Activated CD4-positive, alpha-beta memory T cell treated with anti-CD3 and anti-CD28 coated beads, Interleukin-2, amount 10 ng/mL, durations not matched to agents 7 days and 5 days (primary cell): ENCODE measurements at regions not wholly inside any gene's neighbourhood (a gene's known extent, or its start where the extent isn't known, plus 50 kb on each side); places are given as distances from the start of the nearest gene placed in this dataset.

ENCODE experiments used
- CTCF ChIA-PET: fragments of 350-600 bp; sonication (Branson Sonifier 250); formaldehyde crosslinking; loops from one replicate; lab custom pipeline; 2021; ENCODE audit warnings: antibody characterized with exemption, inconsistent platforms; lab: Charles Lee
- POLR2A ChIA-PET: fragments of 350-600 bp; sonication (Branson Sonifier 250); formaldehyde crosslinking; loops from one replicate; lab custom pipeline; 2021; ENCODE audit warnings: antibody characterized with exemption; lab: Charles Lee
- DNase-seq: peaks from one replicate; pipeline ENCODE4 v3.0.0-alpha.2; 2020
- H3K27ac Mint-ChIP-seq: one replicate; pipeline ENCODE4 v1.8.0; 2021; ENCODE audit warnings: mild to moderate bottlenecking, mixed read lengths
- H3K27me3 Mint-ChIP-seq: one replicate; pipeline ENCODE4 v1.8.0; 2021; ENCODE audit warnings: mixed read lengths
- H3K36me3 Mint-ChIP-seq: one replicate; pipeline ENCODE4 v1.8.0; 2021; ENCODE audit warnings: low read depth, mixed read lengths
- H3K4me1 Mint-ChIP-seq: one replicate; pipeline ENCODE4 v1.8.0; 2021; ENCODE audit warnings: mixed read lengths
- H3K4me3 Mint-ChIP-seq: one replicate; pipeline ENCODE4 v1.8.0; 2021; ENCODE audit warnings: mild to moderate bottlenecking, mixed read lengths
- H3K9me3 Mint-ChIP-seq: one replicate; pipeline ENCODE4 v1.8.0; 2021; ENCODE audit warnings: mixed read lengths

DNA sequence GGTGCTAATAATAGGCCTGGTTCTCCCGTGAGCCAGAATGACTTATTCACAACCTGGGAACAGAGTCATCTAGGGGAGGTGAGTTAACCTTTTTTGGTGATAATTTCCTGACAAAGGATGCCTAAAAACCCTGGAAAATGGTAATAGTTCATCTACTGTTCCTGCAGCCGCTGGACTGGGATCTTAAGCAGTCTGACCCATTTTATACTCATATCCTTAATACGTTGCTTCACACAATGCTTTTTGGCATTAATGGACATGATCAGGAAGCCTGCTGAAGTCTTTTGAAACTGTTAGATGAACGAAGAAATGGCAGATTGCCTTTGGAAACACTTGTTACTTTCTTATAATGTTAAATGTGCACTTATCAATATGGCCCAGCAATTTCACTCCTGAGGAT is 81.9 kb upstream of the BMP2 start:
- H3K9me3 Mint-ChIP-seq, result peaks cover 13% of the 10 kb centered on the region
- no peaks in the 10 kb centered on the region for H3K27me3 Mint-ChIP-seq
- H3K27ac Mint-ChIP-seq, result no peak overlapping the region
- H3K36me3 Mint-ChIP-seq, result no peaks in the 10 kb centered on the region
- POLR2A ChIA-PET, result no interaction called here
- no peak overlapping the region for H3K4me3 Mint-ChIP-seq
- CTCF ChIA-PET, result no interaction called here
- H3K4me1 Mint-ChIP-seq, result no peaks in the 10 kb centered on the region
- DNase-seq, result no peak

DNA sequence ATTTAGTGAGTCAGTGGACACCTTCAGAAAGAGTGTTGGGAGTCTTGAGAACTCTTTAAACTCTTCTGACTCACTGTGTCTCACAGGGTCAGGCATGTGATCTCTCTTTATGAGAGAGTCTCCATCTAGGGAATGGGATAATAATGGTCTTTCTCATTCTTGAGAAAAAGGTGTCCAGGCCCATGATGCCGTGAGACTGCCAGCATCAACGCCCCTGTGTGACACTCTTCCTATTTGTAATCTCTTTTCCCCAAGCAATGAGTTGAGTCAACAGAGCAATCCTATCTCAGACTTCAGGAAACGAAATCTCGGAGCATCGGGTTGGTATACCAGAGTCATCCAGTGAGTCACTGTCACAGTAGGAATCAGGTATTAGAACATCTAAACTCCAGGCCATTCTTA is 82.3 kb upstream of the BMP2 start:
- Mint-ChIP-seq H3K4me1 (no peaks in the 10 kb centered on the region), H3K4me3 (no peak overlapping the region), H3K36me3 (no peaks in the 10 kb centered on the region), H3K27ac (no peak overlapping the region), H3K9me3 (peaks cover 13% of the 10 kb centered on the region), H3K27me3 (no peaks in the 10 kb centered on the region)
- DNase-seq, result no peak
- POLR2A ChIA-PET, result no interaction called here
- CTCF ChIA-PET, result no interaction called here

DNA sequence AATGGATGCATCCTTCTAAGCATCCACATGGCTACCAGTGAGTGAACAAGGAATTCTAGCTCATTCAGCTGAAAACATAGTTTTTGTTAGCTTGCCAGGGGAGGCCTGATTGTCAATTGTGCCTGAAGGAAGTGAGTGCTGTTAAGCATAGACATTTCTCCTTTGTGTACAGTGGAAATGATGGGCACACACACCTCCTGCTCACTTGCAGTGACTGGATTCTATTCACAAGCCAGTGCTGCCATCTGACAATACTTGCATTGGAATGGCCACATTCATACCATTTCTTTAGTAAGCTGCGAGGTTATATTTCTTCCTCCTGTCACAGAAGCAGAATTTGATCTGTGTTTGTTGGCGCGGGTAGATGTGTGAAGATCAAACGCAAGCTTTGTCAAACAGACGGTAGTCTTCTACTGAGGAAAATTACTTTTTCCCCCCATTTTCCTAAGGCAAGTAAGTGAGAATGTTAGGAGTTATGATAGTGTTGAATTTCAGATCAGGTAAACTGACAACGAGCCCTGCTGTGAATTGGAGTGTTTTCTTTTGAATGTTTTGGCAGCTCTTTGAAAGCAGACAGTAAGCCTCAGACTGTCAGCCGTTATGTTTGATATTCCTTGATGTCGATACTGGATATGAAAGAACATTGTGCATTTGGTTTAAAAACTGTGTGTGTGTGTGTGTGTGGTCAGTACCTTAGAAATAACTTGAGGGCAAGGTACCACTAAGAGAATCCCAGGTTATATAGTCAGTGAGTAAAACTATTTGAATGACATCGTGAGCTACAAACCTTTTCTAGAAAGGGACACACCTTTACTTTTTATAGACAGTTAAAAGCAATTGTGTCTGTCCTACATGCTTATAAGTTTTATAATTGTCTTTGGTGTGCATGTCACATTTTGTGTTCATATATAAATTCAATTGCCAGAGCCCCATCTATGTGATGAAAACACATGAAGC is 84.2 kb upstream of the BMP2 start:
- Mint-ChIP-seq H3K36me3 (no peaks in the 10 kb centered on the region), H3K27ac (no peak overlapping the region), H3K27me3 (no peaks in the 10 kb centered on the region), H3K9me3 (peaks cover 10% of the 10 kb centered on the region), H3K4me1 (no peaks in the 10 kb centered on the region), H3K4me3 (no peak overlapping the region)
- POLR2A ChIA-PET, result no interaction called here
- no peak for DNase-seq
- CTCF ChIA-PET, result no interaction called here

DNA sequence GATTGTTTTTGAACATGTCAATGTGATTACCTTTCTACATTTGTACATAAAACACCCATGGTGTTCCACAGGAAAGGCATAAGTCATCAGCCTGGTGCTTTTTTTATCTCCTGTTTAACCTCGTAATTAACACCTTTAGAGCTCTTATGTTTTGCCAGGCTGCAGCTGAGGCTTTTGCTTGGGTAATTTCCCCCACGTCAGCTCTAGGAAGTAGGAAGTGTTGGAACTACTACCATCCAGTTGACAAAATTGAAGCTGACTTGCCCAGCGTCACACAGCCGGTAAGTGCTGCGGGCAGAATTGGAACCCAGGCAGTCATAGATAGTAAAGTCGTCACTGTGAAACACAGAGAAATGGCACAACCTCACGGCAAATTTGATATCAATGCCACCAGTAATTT is 86.6 kb upstream of the BMP2 start:
- H3K9me3 Mint-ChIP-seq, result peaks cover 10% of the 10 kb centered on the region

DNA sequence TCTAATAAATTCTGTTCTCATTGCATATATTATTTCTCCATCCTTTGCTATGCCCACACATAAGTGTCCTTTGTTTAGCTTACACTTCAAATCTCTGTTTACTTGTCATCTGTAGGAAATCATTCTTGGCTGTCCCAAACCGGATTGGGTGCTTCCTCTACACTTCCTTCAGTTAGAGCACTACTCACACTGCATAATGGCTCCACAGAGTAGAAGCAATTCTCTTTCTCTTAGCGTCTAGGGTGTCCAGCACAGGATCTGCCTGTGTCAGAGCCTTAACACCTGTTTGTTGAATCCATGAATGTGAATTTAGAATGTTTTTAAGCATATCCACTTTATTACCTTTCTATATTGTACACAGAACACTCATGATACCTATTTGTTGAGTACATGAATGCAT is 87.0 kb upstream of the BMP2 start:
- Mint-ChIP-seq H3K27me3 (no peaks in the 10 kb centered on the region), H3K36me3 (no peaks in the 10 kb centered on the region), H3K9me3 (peaks cover 10% of the 10 kb centered on the region), H3K4me1 (no peaks in the 10 kb centered on the region), H3K27ac (no peak overlapping the region), H3K4me3 (no peak overlapping the region)
- DNase-seq, result no peak
- POLR2A ChIA-PET, result no interaction called here
- CTCF ChIA-PET, result no interaction called here

More for the DNA sequence above, 86.6 kb upstream of the BMP2 start:
- Mint-ChIP-seq H3K27ac (no peak overlapping the region), H3K4me3 (no peak overlapping the region), H3K4me1 (no peaks in the 10 kb centered on the region), H3K36me3 (no peaks in the 10 kb centered on the region), H3K27me3 (no peaks in the 10 kb centered on the region)
- DNase-seq, result no peak
- ChIA-PET POLR2A (no interaction called here), CTCF (no interaction called here)

DNA sequence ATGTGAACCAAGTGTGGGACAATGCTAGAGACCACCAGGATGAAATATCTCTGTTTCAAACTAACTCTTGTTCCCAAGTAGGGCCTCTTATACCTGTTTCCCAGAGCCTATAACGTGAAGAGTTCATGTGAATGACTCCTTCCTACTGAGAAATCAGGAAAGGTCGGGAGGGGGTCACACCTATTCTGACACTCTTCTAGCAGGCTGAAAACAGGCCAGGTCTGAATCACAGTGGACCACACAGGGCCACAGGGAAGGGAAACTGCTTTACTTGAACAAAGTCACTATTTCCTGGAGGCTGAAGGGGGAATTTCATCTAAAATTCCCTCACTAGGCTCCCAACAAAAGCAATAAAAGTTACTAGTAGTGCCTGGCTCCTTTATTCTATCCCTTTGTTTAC is 88.4 kb upstream of the BMP2 start:
- DNase-seq, result no peak
- Mint-ChIP-seq H3K9me3 (peaks cover 4% of the 10 kb centered on the region), H3K4me3 (no peak overlapping the region), H3K27me3 (no peaks in the 10 kb centered on the region), H3K36me3 (no peaks in the 10 kb centered on the region), H3K4me1 (no peaks in the 10 kb centered on the region), H3K27ac (no peak overlapping the region)
- CTCF ChIA-PET, result no interaction called here
- POLR2A ChIA-PET, result no interaction called here

DNA sequence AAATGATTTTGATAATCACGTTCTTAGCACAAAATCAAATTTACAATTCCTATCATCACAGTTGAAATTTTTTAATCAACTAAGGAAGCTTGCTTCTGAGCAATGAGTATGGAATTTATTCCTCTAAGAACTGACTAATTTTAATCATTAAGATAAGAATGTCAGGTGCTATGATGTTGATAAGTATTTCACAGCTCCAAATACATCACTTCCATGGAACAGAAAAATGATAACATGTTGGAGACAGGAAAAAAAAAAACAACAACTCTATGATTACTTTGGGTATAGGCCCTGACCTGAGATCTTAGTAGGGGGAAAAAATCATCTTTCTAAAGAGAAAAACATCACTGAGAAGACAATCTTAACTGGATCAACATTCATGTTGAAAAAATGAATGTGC is 89.4 kb upstream of the BMP2 start:
- POLR2A ChIA-PET, result no interaction called here
- no peak overlapping the region for H3K27ac Mint-ChIP-seq
- peaks cover 4% of the 10 kb centered on the region for H3K9me3 Mint-ChIP-seq
- no peak for DNase-seq
- no peaks in the 10 kb centered on the region for H3K27me3 Mint-ChIP-seq
- no peak overlapping the region for H3K4me3 Mint-ChIP-seq
- no peaks in the 10 kb centered on the region for H3K36me3 Mint-ChIP-seq
- CTCF ChIA-PET, result no interaction called here
- no peaks in the 10 kb centered on the region for H3K4me1 Mint-ChIP-seq

DNA sequence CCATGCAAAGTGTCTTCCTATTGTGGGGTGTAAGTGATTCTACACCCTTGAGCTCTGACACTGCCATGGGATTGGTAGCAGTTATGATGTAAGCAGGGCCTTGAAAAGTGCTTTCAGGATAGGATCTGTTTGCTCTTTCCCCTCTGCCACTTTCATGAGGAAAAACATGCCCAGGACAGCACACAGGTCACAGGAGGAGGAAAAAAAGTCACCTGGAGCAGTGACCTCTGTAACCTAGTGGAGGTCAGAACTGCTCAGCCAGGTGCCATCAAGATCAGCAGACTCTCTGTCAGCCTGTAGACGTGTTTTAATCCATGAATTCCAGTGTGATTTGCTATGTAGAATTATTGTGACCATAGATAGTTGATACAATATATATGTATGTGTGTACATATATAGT is 92.7 kb upstream of the BMP2 start:
- Mint-ChIP-seq H3K4me3 (no peak overlapping the region), H3K27me3 (no peaks in the 10 kb centered on the region), H3K9me3 (peaks cover 2% of the 10 kb centered on the region), H3K36me3 (no peaks in the 10 kb centered on the region), H3K27ac (no peak overlapping the region), H3K4me1 (no peaks in the 10 kb centered on the region)
- no peak for DNase-seq
- ChIA-PET CTCF (no interaction called here), POLR2A (no interaction called here)

DNA sequence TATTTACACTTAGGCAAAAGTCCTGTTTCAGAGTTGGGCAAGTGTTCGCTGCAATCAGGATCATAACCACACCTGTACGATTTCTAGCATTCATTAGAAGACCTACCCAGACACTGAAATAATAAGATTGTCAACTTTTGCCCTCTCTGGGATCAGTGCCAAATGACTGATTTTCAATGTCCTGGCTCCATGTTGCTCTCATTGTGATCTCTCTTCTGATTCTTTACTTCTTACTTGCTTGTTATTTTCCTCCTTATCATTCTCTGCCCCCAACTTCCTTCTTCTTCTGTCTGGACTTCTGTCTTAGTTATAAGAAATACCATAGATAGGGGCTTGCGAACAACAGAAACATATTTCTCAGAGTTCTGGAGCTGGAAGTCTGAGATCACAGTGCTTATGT is 94.4 kb upstream of the BMP2 start:
- Mint-ChIP-seq H3K27me3 (no peaks in the 10 kb centered on the region), H3K4me1 (no peaks in the 10 kb centered on the region), H3K4me3 (no peak overlapping the region), H3K9me3 (peaks cover 2% of the 10 kb centered on the region), H3K36me3 (no peaks in the 10 kb centered on the region), H3K27ac (no peak overlapping the region)
- no peak for DNase-seq
- POLR2A ChIA-PET, result no interaction called here
- CTCF ChIA-PET, result no interaction called here

DNA sequence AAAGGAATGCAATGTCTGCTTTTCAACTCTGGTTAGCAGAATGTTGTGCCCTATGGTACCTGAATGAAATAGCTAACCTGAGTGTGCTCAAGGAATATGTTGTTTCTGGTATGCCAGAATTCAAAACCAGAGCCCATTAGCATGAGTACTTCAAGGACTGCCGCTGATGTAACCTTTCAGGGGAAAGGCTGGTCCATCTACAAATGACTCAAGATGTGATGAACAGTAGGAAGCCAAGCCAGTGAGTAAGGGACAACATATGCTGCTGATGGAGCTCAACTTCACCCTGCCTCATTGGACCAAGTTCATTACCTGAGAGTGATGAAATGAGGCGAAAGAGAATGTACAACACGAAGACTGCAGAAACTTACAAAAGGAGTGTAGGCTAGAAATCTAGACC is 95.7 kb upstream of the BMP2 start:
- Mint-ChIP-seq H3K4me1 (no peaks in the 10 kb centered on the region), H3K27ac (no peak overlapping the region), H3K36me3 (no peaks in the 10 kb centered on the region), H3K27me3 (no peaks in the 10 kb centered on the region), H3K9me3 (peaks cover 2% of the 10 kb centered on the region), H3K4me3 (no peak overlapping the region)
- CTCF ChIA-PET, result no interaction called here
- DNase-seq, result no peak
- POLR2A ChIA-PET, result no interaction called here

DNA sequence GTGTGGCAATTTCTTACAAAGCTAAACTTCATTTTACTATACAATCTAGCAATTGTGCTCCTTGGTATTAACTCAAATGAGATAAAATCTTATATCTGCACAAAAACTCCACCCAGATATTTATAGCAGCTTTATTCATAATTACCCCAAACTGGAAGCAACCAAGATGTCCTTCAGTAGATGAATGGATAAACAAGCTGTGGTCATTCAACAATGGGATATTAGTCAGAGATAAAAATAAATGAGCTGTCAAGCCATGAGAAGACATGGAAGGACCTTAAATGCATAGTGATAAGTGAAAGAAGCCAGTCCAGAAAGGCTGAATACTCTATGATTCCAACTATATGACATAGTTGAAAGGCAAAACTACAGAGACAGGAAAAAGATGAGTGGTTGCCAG is 98.9 kb upstream of the BMP2 start:
- Mint-ChIP-seq H3K4me3 (no peak overlapping the region), H3K27me3 (no peaks in the 10 kb centered on the region), H3K36me3 (no peaks in the 10 kb centered on the region), H3K9me3 (peaks cover 2% of the 10 kb centered on the region), H3K4me1 (no peaks in the 10 kb centered on the region), H3K27ac (no peak overlapping the region)
- POLR2A ChIA-PET, result no interaction called here
- DNase-seq, result no peak
- CTCF ChIA-PET, result no interaction called here

DNA sequence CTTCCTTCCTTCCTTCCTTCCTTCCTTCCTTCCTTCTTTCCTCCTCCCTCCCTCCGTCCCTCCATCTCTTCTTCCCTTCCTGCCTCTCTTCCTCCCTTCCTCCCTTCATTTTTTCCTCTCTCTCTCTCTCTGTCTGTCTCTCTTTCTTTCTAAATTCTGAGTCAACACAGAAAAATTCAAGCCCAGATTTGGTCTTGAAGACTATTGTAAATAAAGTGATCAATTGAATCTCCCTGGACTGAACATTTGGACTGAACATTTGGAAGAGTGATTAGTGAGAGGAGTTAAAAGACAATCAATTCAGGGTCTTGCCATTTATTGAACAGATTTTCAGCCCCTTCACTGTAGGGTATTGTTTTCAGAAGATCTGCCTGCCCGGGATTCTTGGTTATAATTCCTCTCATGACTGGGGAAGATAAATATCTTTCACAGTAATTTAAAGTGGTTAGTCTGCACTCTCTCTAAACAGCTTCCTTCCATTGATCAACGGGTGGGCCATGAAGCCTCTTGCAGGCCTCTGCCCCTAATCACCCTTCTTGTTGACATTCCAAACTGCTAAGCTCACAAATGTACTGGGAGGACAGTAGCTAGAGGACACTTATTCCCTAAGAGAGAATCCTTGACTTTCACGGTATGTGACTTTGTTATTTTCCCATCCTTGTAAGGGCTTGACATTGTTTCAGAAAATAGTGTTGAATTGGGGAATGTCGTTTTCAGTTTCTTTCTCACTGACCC is 101.7 kb upstream of the BMP2 start:
- ChIA-PET POLR2A (no interaction called here), CTCF (no interaction called here)
- no peak overlapping the region for H3K4me3 Mint-ChIP-seq
- no peaks in the 10 kb centered on the region for H3K4me1 Mint-ChIP-seq
- H3K36me3 Mint-ChIP-seq, result no peaks in the 10 kb centered on the region
- H3K27ac Mint-ChIP-seq, result no peak overlapping the region
- no peaks in the 10 kb centered on the region for H3K27me3 Mint-ChIP-seq
- no peaks in the 10 kb centered on the region for H3K9me3 Mint-ChIP-seq
- DNase-seq, result no peak

DNA sequence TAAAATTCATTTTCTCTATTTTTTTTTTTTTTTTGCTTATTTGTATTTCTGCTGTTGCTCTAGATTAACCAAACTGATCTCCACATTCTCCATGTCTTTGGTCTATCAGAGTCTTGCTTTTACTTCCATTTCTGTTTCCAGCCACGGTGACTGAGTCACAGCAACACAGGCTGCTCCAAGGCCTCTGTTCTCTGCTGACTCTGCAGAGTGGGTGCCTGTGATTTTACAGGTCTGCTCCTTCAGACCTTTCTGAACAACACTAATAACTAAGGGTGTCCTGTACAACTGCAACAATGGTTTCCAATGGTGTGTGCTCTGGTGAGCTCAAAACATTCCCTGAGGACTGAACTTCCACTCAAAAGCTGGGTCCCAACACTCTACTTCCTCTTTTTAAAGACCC is 102.3 kb upstream of the BMP2 start:
- CTCF ChIA-PET, result no interaction called here
- no peak overlapping the region for H3K27ac Mint-ChIP-seq
- H3K9me3 Mint-ChIP-seq, result no peaks in the 10 kb centered on the region
- no peaks in the 10 kb centered on the region for H3K4me1 Mint-ChIP-seq
- DNase-seq, result no peak
- no peaks in the 10 kb centered on the region for H3K27me3 Mint-ChIP-seq
- POLR2A ChIA-PET, result no interaction called here
- no peak overlapping the region for H3K4me3 Mint-ChIP-seq
- H3K36me3 Mint-ChIP-seq, result no peaks in the 10 kb centered on the region

DNA sequence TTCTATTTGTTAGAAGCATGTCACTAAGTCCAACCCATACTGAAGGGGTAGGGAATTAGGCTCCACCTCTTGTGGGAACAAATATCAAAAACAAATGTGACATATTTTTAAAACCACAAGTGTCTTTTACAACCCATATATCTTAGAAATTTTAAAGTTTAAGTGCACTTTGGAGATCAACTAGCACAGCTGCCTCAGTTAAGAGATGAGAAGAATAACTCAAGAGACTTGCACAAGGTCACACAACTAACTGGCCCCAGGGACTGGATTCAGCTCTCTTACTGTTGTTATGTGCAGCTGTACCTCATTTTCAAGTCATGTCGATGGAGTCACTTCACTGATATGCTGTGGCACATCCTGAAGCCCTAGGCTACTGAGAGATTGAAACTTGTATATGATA is 102.9 kb upstream of the BMP2 start:
- ChIA-PET POLR2A (no interaction called here), CTCF (no interaction called here)
- Mint-ChIP-seq H3K27me3 (no peaks in the 10 kb centered on the region), H3K4me3 (no peak overlapping the region), H3K36me3 (no peaks in the 10 kb centered on the region), H3K4me1 (no peaks in the 10 kb centered on the region), H3K27ac (no peak overlapping the region), H3K9me3 (no peaks in the 10 kb centered on the region)
- DNase-seq, result no peak
